Osteocyte (in vitro differentiated cells): ENCODE measurements at regions not wholly inside any gene's neighbourhood (a gene's known extent, or its start where the extent isn't known, plus 50 kb on each side); places are given as distances from the start of the nearest gene placed in this dataset.

Experiments
- DNase-seq: peaks from one replicate; pipeline ENCODE4 v3.0.0; 2021; ENCODE audit warnings: mixed read lengths; ENCODE audit not compliant: unreplicated experiment; ENCODE audit errors: extremely low spot score
- H3K27ac Mint-ChIP-seq: one replicate; pipeline ENCODE4 v1.8.0; 2021; ENCODE audit warnings: mild to moderate bottlenecking, mixed read lengths; ENCODE audit not compliant: unreplicated experiment
- H3K27me3 Mint-ChIP-seq: one replicate; pipeline ENCODE4 v1.8.0; 2021; ENCODE audit warnings: mixed read lengths; ENCODE audit not compliant: unreplicated experiment
- H3K36me3 Mint-ChIP-seq: one replicate; pipeline ENCODE4 v1.8.0; 2021; ENCODE audit warnings: mixed read lengths; ENCODE audit not compliant: unreplicated experiment
- H3K4me1 Mint-ChIP-seq: one replicate; pipeline ENCODE4 v1.8.0; 2021; ENCODE audit warnings: mixed read lengths; ENCODE audit not compliant: unreplicated experiment
- H3K4me3 Mint-ChIP-seq: one replicate; pipeline ENCODE4 v1.8.0; 2021; ENCODE audit warnings: mild to moderate bottlenecking, moderate library complexity, mixed read lengths; ENCODE audit not compliant: unreplicated experiment
- H3K9me3 Mint-ChIP-seq: one replicate; pipeline ENCODE4 v1.8.0; 2021; ENCODE audit warnings: mixed read lengths; ENCODE audit not compliant: unreplicated experiment
- TF ChIP-seq, protein P1 (sequence below): fragments of 200-600 bp; sonication (generic); IDR thresholded peaks from 2 replicates; pipeline ENCODE4 v1.5.0; 2021; ENCODE audit warnings: antibody characterized with exemption, mild to moderate bottlenecking, moderate library complexity

- TF ChIP-seq, protein P1, sequence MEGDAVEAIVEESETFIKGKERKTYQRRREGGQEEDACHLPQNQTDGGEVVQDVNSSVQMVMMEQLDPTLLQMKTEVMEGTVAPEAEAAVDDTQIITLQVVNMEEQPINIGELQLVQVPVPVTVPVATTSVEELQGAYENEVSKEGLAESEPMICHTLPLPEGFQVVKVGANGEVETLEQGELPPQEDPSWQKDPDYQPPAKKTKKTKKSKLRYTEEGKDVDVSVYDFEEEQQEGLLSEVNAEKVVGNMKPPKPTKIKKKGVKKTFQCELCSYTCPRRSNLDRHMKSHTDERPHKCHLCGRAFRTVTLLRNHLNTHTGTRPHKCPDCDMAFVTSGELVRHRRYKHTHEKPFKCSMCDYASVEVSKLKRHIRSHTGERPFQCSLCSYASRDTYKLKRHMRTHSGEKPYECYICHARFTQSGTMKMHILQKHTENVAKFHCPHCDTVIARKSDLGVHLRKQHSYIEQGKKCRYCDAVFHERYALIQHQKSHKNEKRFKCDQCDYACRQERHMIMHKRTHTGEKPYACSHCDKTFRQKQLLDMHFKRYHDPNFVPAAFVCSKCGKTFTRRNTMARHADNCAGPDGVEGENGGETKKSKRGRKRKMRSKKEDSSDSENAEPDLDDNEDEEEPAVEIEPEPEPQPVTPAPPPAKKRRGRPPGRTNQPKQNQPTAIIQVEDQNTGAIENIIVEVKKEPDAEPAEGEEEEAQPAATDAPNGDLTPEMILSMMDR: no peak
- H3K4me1 Mint-ChIP-seq: no peaks in the 10 kb centered on the region
- H3K9me3 Mint-ChIP-seq: no peaks in the 10 kb centered on the region
- H3K27me3 Mint-ChIP-seq: peaks cover 56% of the 10 kb centered on the region
- H3K36me3 Mint-ChIP-seq: no peaks in the 10 kb centered on the region
- DNase-seq: no peak
- H3K4me3 Mint-ChIP-seq: no peak overlapping the region
- H3K27ac Mint-ChIP-seq: no peak overlapping the region
Measured at GRCh38 chr11:20251496-20251895, 91.2 kb upstream of the DBX1 start.

DNA sequence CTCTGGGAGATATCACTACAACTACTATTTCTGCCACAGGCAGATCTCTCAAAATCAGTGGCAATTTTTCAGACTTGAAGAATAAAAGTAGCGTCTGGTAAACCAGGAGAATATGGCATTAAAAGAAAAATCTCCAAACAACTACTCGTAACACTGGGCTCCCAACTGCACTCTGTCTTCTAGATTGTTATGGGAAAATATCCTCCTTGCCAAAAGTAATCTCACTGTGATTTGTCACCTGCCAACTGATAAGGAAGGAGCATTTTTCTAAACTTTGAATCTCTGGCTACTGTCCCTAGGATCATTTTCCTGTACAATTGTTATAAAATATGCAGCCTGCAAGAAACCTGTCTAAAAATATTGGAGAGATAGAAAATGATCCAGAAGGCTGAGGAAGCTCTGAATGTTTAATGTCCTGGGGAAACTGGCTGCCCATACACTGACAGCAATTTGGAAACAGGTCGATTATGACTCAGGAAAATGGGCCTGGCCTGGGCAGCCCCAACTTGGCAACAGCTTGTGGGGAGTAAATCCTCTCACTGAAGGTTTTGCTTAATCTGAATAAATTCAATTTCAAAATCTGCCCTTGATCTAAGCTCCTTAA is 90.5 kb upstream of the DBX1 start:
- H3K27me3 Mint-ChIP-seq: peaks cover 63% of the 10 kb centered on the region
- no peak for DNase-seq
- H3K4me3 Mint-ChIP-seq: no peak overlapping the region
- no peaks in the 10 kb centered on the region for H3K36me3 Mint-ChIP-seq
- no peaks in the 10 kb centered on the region for H3K4me1 Mint-ChIP-seq
- no peaks in the 10 kb centered on the region for H3K9me3 Mint-ChIP-seq
- TF ChIP-seq, protein P1: no peak
- no peak overlapping the region for H3K27ac Mint-ChIP-seq

DNA sequence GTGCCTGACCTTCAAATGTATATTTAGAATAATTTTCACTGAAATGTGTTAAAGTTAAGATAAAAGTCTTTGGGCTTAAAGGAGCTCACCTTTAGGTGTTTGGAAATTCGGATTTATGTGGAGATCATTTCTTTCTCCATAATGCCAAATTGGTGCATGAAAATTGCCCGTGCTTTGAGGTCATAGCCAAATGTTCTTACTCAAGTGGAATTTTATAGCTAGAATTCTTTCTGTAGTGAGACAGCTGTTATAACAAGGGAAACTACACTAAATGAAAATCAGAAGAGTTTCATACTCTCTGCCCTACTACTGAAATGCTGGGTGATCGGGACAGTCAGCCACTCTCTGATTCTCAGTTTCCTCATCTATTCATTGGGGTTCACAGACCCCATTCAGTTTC is 89.5 kb upstream of the DBX1 start:
- H3K4me1 Mint-ChIP-seq: no peaks in the 10 kb centered on the region
- no peaks in the 10 kb centered on the region for H3K9me3 Mint-ChIP-seq
- TF ChIP-seq, protein P1: no peak
- H3K27ac Mint-ChIP-seq: no peak overlapping the region
- no peak overlapping the region for H3K4me3 Mint-ChIP-seq
- no peak for DNase-seq
- peaks cover 57% of the 10 kb centered on the region for H3K27me3 Mint-ChIP-seq
- no peaks in the 10 kb centered on the region for H3K36me3 Mint-ChIP-seq

DNA sequence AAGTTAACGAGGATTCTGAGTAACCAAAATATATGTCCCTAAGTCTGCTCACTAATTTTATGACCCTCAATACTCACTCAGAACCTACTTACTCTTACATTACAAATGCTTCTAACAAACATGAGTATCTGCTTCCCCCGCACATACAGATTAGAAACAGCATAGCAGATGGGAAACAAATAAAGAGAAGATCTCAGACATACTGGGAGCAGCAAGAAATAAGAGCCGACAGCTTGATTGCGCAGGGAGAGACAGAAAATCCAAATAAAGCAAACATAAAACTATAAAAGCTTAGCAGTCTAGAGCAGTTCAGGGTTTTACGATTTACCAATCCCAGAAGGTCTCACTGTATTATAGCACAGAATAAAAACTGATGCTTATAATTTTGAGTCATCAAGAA is 89.1 kb upstream of the DBX1 start:
- TF ChIP-seq, protein P1: no peak
- H3K27ac Mint-ChIP-seq: no peak overlapping the region
- H3K36me3 Mint-ChIP-seq: no peaks in the 10 kb centered on the region
- H3K4me1 Mint-ChIP-seq: no peaks in the 10 kb centered on the region
- no peaks in the 10 kb centered on the region for H3K9me3 Mint-ChIP-seq
- no peak for DNase-seq
- no peak overlapping the region for H3K4me3 Mint-ChIP-seq
- peaks cover 55% of the 10 kb centered on the region for H3K27me3 Mint-ChIP-seq

DNA sequence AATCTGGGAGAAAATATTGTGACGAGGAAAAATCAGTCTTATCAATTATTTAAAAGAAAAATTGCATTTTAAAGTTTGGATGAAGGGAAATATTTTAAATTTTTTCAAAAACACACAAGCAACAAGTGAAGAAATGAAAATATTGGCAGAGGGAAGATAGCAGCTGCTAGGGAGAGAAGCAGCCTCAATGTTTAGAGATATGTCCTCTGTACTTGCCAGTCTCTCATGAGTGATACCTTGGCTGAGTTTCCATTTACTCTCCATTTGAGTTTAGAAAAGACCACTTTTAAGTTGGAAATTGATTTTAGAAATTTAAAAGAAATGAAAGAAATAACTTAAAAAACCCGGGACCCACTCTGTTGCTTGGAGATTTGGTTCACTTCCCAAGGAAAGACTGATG is 88.6 kb upstream of the DBX1 start:
- H3K9me3 Mint-ChIP-seq: no peaks in the 10 kb centered on the region
- H3K4me3 Mint-ChIP-seq: no peak overlapping the region
- H3K4me1 Mint-ChIP-seq: no peaks in the 10 kb centered on the region
- H3K27me3 Mint-ChIP-seq: peaks cover 50% of the 10 kb centered on the region
- TF ChIP-seq, protein P1: no peak
- no peak overlapping the region for H3K27ac Mint-ChIP-seq
- H3K36me3 Mint-ChIP-seq: no peaks in the 10 kb centered on the region
- no peak for DNase-seq
